NCI-H524 (cell line): ENCODE measurements at regions not wholly inside any gene's neighbourhood (a gene's known extent, or its start where the extent isn't known, plus 50 kb on each side); places are given as distances from the start of the nearest gene placed in this dataset.

Source experiments
- DNase-seq, 2 experiments: peaks; one replicate each; lab custom pipeline; 2025; lab: John Stamatoyannopoulos, UW

DNA sequence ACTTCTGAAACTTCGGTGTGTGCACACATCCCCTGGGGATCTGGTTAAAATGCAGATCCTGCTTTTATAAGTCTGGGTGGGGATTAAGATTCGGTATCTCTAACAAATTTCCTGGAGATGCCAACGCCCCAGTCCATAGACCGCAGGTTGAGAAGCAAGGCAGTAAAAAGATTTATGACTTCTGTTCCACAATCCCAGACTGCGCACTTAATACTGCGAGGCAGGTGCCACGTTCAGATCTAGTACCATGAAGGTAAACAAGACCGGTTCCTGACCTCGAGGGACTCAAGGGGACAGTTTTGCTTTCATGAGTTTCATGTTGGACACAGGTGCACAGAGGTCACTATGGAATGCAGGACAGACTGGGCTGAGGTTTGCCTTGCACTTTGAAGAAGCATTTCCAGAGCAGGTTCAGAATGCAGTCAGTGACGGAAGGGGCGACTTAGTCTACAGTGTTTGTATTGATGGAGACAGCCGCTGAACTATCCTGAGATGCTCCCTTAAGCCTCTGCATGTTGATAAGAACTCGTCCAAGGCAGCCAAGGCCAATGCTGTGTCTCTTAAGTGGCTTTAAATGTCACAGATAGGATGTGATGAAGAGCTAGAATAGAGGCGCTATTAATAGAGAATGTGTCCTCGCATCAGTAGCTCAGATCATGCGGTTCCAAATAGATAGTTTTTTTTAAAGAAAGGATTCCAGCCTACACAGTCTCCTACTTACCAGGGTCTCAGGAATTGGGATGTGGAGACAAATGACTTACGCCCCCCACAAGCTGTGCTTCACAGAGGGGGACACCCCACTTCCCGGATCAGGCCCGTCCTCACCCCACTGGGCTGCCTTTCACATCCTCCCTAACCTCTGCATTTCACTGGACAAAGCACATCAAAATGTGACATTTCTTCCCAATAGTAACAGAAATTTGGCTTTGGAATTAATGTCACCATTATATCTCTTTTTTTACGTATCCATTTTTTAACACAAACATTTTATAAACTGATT lies 97.1 kb upstream of the IRS2 start:
- DNase-seq: no peak

DNA sequence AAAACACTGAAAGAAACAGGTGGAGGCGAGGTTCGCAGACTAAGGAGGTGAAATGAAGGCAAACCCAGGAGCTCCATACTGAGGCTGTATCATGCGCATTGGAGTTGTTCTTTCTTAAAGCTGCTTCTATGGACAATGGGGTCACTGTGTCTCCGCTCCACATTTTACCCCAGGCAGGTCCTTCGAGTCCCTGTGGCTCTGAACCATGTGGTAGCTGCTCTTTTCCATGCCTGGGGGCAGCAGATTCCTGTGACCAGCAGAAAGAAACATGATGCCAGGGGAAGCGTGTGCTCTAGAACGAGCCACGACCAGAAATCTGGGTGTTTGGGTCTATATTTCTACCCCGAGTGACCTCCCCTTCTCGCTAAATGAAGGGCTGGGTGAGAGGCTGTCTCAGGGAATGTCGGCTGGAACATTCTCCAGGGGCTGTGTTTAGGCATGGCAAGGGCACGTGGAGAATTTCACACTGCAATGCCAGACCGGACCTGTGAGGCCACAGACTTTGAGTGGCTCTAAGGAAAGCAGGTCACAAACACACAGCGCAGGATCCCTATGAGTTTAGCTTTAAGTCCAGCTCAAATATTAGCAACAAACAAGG lies 95.7 kb upstream of the IRS2 start:
- DNase-seq: no peak

- DNase-seq: no peak
Observed at GRCh38 chr13:109881347-109881725, 95.0 kb upstream of the IRS2 start.

DNA sequence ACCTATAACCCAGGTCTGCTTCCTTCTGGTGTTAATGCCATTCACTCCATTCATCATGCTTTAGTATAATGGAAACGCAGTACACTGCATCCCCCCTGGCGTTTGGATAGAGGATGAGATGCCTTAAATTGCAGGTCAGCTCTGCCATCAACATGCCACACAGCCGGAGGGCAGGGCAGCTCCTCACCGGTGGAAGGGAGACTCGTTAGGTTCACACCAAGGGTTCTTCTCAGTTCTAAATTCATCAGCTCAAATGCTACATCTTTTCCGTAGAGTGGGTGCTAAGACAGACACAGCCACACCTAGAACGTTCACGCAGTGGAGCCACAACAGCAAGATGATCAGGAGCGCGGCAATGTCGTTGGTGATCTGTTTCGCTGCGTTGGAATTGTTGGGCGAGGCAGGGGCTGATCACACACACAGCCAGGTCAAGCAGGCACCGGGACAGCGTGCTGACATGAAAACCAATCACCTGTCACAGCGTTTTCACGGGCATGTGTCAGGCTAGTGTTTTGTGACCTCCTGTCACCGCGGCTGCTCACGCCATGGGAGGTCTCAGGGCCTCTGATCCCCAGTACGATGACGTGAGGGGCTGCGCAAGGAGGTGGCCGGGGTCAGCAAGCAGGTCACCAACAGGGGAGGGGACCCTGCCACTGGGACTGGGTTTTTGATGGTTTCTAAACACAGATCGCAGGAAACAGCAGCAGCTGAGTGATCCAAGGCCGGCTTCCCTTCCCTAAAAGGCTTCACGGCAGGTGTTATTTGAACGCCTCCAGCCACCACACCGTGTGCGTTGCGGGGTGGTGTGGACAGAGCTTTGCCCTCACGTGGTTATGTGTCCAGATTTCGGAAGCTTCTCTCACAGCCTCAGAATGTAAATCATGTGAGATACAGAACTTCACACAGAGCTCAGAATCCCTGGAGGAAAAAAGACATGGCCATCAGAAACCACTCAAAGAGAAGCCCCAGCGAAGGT lies 94.3 kb upstream of the IRS2 start:
- DNase-seq: no peak

DNA sequence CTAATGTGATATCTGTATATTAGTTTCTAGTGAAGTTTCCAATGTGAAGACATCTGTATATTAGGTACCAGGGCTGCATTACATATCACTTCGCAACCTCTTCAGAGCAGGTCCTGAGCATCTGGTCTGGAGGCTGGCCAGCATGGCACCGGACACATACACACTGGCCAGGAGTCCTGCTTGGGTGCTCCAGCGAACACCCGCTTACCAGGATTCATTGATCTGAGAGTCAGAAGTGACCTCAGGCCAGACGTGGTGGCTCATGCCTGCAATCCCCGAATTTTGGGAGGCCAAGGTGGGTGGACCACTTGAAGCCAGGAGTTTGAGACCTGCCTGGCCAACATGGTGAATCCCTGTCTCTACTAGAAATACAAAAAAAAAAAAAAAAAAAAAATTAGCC lies 93.0 kb upstream of the IRS2 start:
- DNase-seq: no peak

GRCh38 chr13:109877809-109878208 lies 91.4 kb upstream of the IRS2 start:
- DNase-seq: no peak

DNA sequence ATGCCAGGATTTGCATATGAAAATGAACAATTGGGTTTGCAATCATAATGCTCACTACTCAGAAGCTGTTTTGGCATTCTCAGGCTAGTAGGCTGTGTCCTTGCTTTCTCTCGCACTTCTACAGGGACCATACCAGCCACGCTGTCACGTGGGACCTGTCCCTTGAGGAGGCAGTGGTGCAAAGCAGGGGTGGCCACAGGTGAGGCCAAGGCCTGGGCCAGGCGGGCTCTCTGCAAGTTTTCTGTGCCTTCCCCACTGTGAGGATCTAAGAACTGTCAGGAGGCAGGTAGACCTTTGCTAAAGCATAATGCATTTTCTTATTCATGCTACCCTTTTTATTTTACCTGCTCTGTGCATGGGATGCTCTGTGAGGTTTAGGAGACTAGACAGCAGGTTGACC lies 89.4 kb upstream of the IRS2 start:
- DNase-seq: no peak

DNA sequence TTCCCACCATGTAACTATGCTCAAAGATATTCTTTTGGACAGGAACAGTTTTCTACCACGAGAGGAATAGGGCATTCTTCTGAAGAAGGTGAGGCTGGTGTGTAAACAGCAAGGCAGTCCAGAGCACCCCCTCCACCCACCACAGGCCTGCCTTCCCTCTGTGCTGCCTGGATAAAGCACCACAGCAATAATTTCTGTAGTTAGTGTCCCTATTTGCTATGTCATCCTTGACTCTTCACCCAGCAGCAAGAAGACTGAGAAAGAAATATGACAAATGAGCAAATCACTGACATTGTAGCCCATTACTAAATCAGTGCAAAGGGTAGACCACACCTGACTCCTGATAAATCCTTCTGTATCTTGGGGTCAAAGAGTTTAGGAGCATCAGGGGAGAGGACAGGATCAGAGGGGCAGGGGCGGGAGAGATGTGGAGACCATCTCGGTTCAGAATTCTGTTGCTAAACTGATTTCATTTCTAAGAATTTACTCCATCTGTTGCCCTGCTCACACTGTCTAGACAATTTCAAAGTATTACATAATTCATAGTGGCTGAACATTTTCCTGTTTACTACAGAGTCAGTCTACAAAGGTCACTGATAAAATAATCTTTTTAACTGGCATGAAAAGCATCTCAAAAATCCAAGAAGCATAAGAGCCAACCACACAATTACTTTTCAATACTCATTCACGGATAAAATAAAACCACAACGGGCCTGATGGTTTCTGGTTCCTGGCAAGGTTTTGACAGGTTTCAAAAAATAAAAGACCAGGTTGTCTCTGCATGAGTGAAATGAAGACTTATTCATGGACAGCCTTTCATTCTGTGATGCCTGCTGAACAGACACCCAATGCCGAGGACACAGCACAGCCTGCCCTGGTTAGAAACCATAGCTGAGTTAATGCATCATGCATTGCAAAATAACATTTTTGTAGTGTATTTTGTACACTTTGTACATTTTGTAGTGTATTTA lies 88.4 kb upstream of the IRS2 start:
- no peak for DNase-seq

GRCh38 chr13:109873351-109874123 lies 87.2 kb upstream of the IRS2 start:
- no peak for DNase-seq

- no peak for DNase-seq
Observed at GRCh38 chr13:109872864-109873263, 86.5 kb upstream of the IRS2 start.

DNA sequence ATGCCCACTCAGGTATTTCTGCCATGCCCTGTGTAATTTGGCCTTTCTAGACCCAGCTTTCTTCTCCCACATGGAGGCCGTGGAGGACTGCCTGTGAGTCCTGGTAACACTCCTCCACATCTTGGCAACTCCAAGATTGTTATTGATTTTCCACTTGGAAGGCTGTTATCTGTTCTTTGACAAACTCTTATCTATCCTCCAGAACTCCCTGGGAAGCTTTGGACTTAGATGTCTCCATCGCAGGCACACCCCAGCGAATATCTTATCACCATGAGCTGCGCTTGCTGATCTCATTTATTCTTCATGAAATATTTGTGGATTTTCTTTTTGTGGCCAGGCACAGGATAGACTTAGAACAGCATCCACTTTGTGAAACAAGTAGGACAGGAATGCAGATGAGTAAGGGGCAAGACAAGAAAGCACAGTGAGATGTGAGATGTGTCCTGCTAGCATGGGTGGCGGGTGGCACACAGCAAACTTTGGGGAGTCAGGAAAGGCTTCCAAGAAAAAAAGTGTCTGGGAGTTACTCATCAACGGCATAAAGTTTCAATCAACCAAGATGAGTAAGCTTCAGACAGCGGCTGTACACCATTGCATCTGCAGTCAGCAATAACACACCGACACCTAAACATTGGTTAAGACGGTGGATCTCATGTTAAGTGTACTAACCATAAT lies 84.5 kb upstream of the IRS2 start:
- DNase-seq: no peak

DNA sequence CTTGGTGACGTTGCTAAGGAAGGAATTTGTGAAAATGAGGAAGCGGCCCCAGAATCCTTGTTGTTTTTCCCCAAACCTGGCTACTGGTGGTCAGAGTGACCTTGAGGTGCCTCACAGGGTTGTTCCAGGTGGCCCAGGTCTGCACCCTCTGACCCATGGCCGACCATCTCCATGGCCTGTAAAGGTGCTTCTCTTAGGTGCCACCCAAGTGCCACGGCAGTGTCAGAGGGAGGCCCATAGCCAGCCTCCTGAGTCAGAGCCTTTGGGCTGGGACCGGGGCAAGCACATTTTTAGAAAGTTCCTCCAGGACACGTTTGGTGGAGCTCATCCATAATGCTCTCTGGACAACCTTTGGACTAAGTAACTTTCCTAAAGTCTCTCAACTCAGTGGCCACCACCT lies 83.9 kb upstream of the IRS2 start:
- no peak for DNase-seq

GRCh38 chr13:109869312-109870237 lies 83.2 kb upstream of the IRS2 start:
- DNase-seq: peak; percentile 91 to 94

DNA sequence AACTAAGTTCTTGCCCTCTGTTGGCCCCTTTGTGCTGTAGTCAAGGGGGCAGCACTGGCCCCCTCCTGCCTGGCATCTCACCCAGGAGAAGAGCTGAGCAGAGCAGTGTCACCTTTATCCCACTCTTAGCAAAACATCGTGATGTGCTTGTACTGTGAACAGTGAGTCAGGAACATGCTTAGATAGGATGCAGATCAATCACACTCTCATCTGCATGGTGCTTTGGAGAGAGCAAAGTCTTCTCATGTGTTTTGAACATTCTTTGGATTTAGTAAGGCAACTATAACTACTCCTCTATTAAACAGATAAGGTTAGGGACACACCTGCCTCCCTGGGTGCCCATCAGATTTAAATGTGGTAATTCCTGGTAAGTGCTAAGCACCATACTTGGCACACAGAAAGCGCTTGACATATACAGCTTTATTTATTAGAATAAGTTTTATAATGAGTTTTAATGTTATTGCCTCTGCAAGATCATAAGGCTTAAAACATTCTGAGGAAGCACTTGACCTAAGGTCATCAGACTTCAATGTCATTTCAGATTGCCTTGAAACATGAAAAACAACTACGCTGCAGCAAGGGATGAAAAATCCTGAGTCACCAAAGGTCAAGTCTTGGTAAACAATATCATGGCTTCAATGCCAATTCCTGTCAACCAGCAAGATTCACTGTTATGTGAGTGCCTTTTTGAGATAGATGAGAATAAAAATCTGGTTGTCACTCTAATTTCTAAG lies 82.4 kb upstream of the IRS2 start:
- DNase-seq: no peak

DNA sequence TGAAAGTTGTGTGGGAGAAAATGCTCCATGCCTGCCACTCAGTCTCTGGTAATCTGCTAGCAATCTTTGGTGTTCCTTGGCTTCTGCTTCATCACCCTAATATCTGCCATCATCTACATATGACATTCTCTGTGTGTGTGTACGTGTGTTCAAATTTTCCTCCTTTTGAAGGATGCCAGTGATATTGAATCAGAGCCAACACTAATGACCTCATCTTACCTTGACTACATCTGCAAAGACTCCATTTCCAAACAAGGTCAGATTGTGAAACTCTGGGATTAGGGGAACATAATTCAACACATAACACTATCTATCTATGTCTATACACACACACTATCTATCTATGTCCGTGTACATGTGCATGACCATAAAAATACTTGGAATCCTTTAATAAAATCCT lies 81.4 kb upstream of the IRS2 start:
- DNase-seq: no peak

- no peak for DNase-seq
Observed at GRCh38 chr13:109862627-109863026, 76.2 kb upstream of the IRS2 start.

GRCh38 chr13:109859898-109860297 lies 73.5 kb upstream of the IRS2 start:
- no peak for DNase-seq
